WTC11 (cell line): ENCODE measurements at regions not wholly inside any gene's neighbourhood (a gene's known extent, or its start where the extent isn't known, plus 50 kb on each side); places are given as distances from the start of the nearest gene placed in this dataset.

Experiments used
- CREB1 ChIP-seq: sonication (generic); formaldehyde crosslinking; IDR thresholded peaks from 2 replicates; pipeline ENCODE4 v1.8.0; 2023; ENCODE audit warnings: mild to moderate bottlenecking, missing genetic modification reagents
- CTCF ChIP-seq: fragments of 200-600 bp; IDR thresholded peaks from 2 replicates; pipeline ENCODE4 v1.8.0; 2022; ENCODE audit warnings: antibody characterized with exemption
- RELA ChIP-seq: sonication (generic); formaldehyde crosslinking; IDR thresholded peaks from 2 replicates; pipeline ENCODE4 v1.8.1; 2022; ENCODE audit warnings: missing genetic modification reagents, mild to moderate bottlenecking, borderline replicate concordance
- TF ChIP-seq, protein P1 (sequence below): sonication (generic); formaldehyde crosslinking; IDR thresholded peaks from 2 replicates; pipeline ENCODE4 v1.8.1; 2023; ENCODE audit warnings: mild to moderate bottlenecking, missing genetic modification reagents

DNA sequence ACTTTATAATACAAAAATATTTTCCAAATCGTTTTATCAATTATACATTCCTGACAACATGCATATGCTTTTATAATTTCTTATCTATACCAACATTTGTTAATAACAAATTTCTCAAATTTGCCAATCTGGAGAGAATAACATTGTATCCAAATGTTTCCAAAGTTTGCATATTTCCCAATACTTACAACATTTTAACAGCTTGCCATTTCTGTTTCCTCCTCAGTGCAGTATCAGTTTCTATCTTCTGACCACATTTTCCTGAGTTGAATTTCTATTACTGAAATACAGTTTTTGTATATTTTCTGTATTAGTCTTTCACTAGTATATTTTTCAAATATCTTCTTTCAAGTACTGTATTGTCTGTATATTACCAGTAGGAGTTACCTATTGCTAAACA lies 1594.3 kb downstream of the PLA2G4A start:
- TF ChIP-seq CTCF (no peak), CREB1 (CRISPR knock-in tag) (no peak), RELA (CRISPR knock-in tag) (no peak)
- TF ChIP-seq, protein P1, sequence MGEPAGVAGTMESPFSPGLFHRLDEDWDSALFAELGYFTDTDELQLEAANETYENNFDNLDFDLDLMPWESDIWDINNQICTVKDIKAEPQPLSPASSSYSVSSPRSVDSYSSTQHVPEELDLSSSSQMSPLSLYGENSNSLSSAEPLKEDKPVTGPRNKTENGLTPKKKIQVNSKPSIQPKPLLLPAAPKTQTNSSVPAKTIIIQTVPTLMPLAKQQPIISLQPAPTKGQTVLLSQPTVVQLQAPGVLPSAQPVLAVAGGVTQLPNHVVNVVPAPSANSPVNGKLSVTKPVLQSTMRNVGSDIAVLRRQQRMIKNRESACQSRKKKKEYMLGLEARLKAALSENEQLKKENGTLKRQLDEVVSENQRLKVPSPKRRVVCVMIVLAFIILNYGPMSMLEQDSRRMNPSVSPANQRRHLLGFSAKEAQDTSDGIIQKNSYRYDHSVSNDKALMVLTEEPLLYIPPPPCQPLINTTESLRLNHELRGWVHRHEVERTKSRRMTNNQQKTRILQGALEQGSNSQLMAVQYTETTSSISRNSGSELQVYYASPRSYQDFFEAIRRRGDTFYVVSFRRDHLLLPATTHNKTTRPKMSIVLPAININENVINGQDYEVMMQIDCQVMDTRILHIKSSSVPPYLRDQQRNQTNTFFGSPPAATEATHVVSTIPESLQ = no peak
